Upper lobe of left lung (tissue), 6 donors: ENCODE measurements at regions not wholly inside any gene's neighbourhood (a gene's known extent, or its start where the extent isn't known, plus 50 kb on each side); places are given as distances from the start of the nearest gene placed in this dataset.

Source experiments
- ATAC-seq, 2 donors: fragments of 200-7000 bp; cut with Tn5 transposase; one replicate each; pipeline ENCODE4 v1.9.1; 2022; ENCODE audit warnings: mild to moderate bottlenecking in 2 of 2, moderate library complexity in 2 of 2; ENCODE audit not compliant: low FRiP score in 2 of 2
- DNase-seq, 2 donors: peaks; one replicate each; pipeline ENCODE4 v3.0.0-alpha.2; 2019 to 2020
- H3K27ac ChIP-seq, 4 donors: fragments of 200-600 bp; sonication (generic); one replicate each; pipeline ENCODE4 v1.5.1; 2016 to 2019
- H3K27me3 ChIP-seq, 4 donors: fragments of 200-600 bp; sonication (generic); one replicate each; pipeline ENCODE4 v1.5.1; 2017 to 2019
- H3K36me3 ChIP-seq, 4 donors: fragments of 200-600 bp; sonication (generic); one replicate each; pipeline ENCODE4 v1.5.1; 2016 to 2019
- H3K4me1 ChIP-seq, 4 donors: fragments of 200-600 bp; sonication (generic); one replicate each; pipeline ENCODE4 v1.5.1; 2018 to 2019
- H3K4me3 ChIP-seq, 4 donors: fragments of 200-600 bp; sonication (generic); one replicate each; pipeline ENCODE4 v1.5.1; 2017 to 2019; ENCODE audit warnings: mild to moderate bottlenecking in 2 of 4, moderate library complexity in 1 of 4
- H3K9me3 ChIP-seq, 4 donors: fragments of 200-600 bp; sonication (generic); one replicate each; pipeline ENCODE4 v1.5.1; 2018 to 2019
- CTCF ChIP-seq, 6 experiments: fragments of 450-650 bp in 4 of 6; fragments of 200-600 bp in 2 of 6; sonication (generic) in 2 of 6; IDR thresholded peaks; one replicate each; pipeline ENCODE4 v1.5.1; 2016 to 2019; ENCODE audit warnings: antibody characterized with exemption in 6 of 6
- EP300 ChIP-seq, 4 donors: sonication (generic); formaldehyde crosslinking; IDR thresholded peaks; one replicate each; pipeline ENCODE4 v1.5.1; 2017; ENCODE audit warnings: antibody characterized with exemption in 4 of 4, control low read depth in 2 of 4
- POLR2A ChIP-seq, 4 donors: fragments of 450-650 bp; IDR thresholded peaks; one replicate each; pipeline ENCODE4 v1.5.1; 2016 to 2017; ENCODE audit warnings: antibody characterized with exemption in 4 of 4, mild to moderate bottlenecking in 2 of 4
- POLR2AphosphoS5 ChIP-seq, 2 donors: sonication (generic); formaldehyde crosslinking; IDR thresholded peaks; one replicate each; pipeline ENCODE4 v1.5.1; 2017; ENCODE audit warnings: antibody characterized with exemption in 2 of 2
- WGBS, 2 donors: methylation state at CpG; one replicate each; pipeline ENCODE4 v1.1.5; 2017 to 2018; 5-methylcytosine and 5-hydroxymethylcytosine counted together
- donor health status: DM: no; HTN: no; CAD: no; lungs with moderate emphysema.
- donor health status: DM: no; HTN: yes; CAD: no; lungs with severe emphysema.

- Histone ChIP-seq H3K27ac (no peak overlapping the region), H3K4me3 (no peak overlapping the region), H3K4me1 (no peaks in the 10 kb centered on the region), H3K36me3 (no peaks in the 10 kb centered on the region), H3K9me3 (no peaks in the 10 kb centered on the region), H3K27me3 (no peaks in the 10 kb centered on the region)
- DNase-seq (no peak), ATAC-seq (no peak)
- 80 to 86% methylated on average over 4 to 5 of the region's 5 CpGs for WGBS, 2 donors
- no peak for TF ChIP-seq POLR2AphosphoS5 (IDR thresholded peaks at IDR 0.05)
- TF ChIP-seq POLR2A (IDR thresholded peaks at IDR 0.05): no peak
- no peak for TF ChIP-seq CTCF (IDR thresholded peaks at IDR 0.05)
- TF ChIP-seq EP300 (IDR thresholded peaks at IDR 0.05): no peak
These were observed 103.4 kb downstream of the QRFPR start for GRCh38 chr4:121277194-121278105.

- TF ChIP-seq CTCF (IDR thresholded peaks at IDR 0.05): no peak
- no peak for TF ChIP-seq EP300 (IDR thresholded peaks at IDR 0.05)
- no peak for TF ChIP-seq POLR2A (IDR thresholded peaks at IDR 0.05)
- TF ChIP-seq POLR2AphosphoS5 (IDR thresholded peaks at IDR 0.05): no peak
These were observed 107.6 kb downstream of the QRFPR start for GRCh38 chr4:121273191-121273590.

GRCh38 chr4:121272526-121272925 is 108.3 kb downstream of the QRFPR start:
- no peak for ATAC-seq
- 46 to 54% methylated on average over 2 of the region's 2 CpGs for WGBS, 2 donors

More at GRCh38 chr4:121273191-121273590, 107.6 kb downstream of the QRFPR start:
- H3K4me3 ChIP-seq: no peak overlapping the region
- no peak for ATAC-seq
- H3K27me3 ChIP-seq: no peaks in the 10 kb centered on the region
- H3K36me3 ChIP-seq: no peaks in the 10 kb centered on the region
- H3K27ac ChIP-seq: no peak overlapping the region
- no peaks in the 10 kb centered on the region for H3K4me1 ChIP-seq
- DNase-seq: no peak
- 85 to 90% methylated on average over 3 of the region's 3 CpGs for WGBS, 2 donors
- H3K9me3 ChIP-seq: no peaks in the 10 kb centered on the region

GRCh38 chr4:121270389-121270788 is 106.3 kb upstream of the TNIP3 start:
- TF ChIP-seq EP300 (IDR thresholded peaks at IDR 0.05) (no peak), CTCF (IDR thresholded peaks at IDR 0.05) (no peak), POLR2A (IDR thresholded peaks at IDR 0.05) (no peak), POLR2AphosphoS5 (IDR thresholded peaks at IDR 0.05) (no peak)
- DNase-seq: no peak

More at GRCh38 chr4:121272526-121272925, 108.3 kb downstream of the QRFPR start:
- H3K27ac ChIP-seq: no peak overlapping the region
- no peak for DNase-seq
- H3K36me3 ChIP-seq: no peaks in the 10 kb centered on the region
- H3K4me3 ChIP-seq: no peak overlapping the region
- no peaks in the 10 kb centered on the region for H3K4me1 ChIP-seq
- H3K9me3 ChIP-seq: no peaks in the 10 kb centered on the region
- no peaks in the 10 kb centered on the region for H3K27me3 ChIP-seq
- TF ChIP-seq CTCF (IDR thresholded peaks at IDR 0.05) (no peak), EP300 (IDR thresholded peaks at IDR 0.05) (no peak), POLR2AphosphoS5 (IDR thresholded peaks at IDR 0.05) (no peak), POLR2A (IDR thresholded peaks at IDR 0.05) (no peak)

GRCh38 chr4:121269001-121269400 is 104.9 kb upstream of the TNIP3 start:
- Histone ChIP-seq H3K36me3 (no peaks in the 10 kb centered on the region), H3K27me3 (no peaks in the 10 kb centered on the region), H3K9me3 (no peaks in the 10 kb centered on the region), H3K4me1 (no peaks in the 10 kb centered on the region), H3K27ac (no peak overlapping the region), H3K4me3 (no peak overlapping the region)
- no peak for ATAC-seq
- no peak for DNase-seq
- WGBS, 2 donors: 86 to 90% methylated on average over 1 of the region's 1 CpG
- TF ChIP-seq EP300 (IDR thresholded peaks at IDR 0.05) (no peak), POLR2A (IDR thresholded peaks at IDR 0.05) (no peak), CTCF (IDR thresholded peaks at IDR 0.05) (no peak), POLR2AphosphoS5 (IDR thresholded peaks at IDR 0.05) (no peak)

More at GRCh38 chr4:121270389-121270788, 106.3 kb upstream of the TNIP3 start:
- no peaks in the 10 kb centered on the region for H3K9me3 ChIP-seq
- no peak overlapping the region for H3K27ac ChIP-seq
- ATAC-seq: no peak
- H3K27me3 ChIP-seq: no peaks in the 10 kb centered on the region
- H3K36me3 ChIP-seq: no peaks in the 10 kb centered on the region
- H3K4me1 ChIP-seq: no peaks in the 10 kb centered on the region
- H3K4me3 ChIP-seq: no peak overlapping the region
